Panc1 (cell line): ENCODE measurements at regions not wholly inside any gene's neighbourhood (a gene's known extent, or its start where the extent isn't known, plus 50 kb on each side); places are given as distances from the start of the nearest gene placed in this dataset.

Experiments
- ATAC-seq: fragments of 200-7000 bp; cut with Tn5 transposase; 2 replicates; pipeline ENCODE4 v1.9.1; 2020; ENCODE audit warnings: mild to moderate bottlenecking, moderate library complexity
- BruUV-seq: library from RNA; stranded (reverse); fragments of 400-500 nt; replicated peaks from 2 replicates; lab custom pipeline; 2021; lab: Mats Ljungman, UMichigan
- CTCF ChIA-PET: fragments of 300-600 bp; sonication (Branson Sonifier 250); formaldehyde crosslinking; loops from one replicate; lab custom pipeline; 2022; ENCODE audit warnings: antibody characterized with exemption; lab: Charles Lee
- POLR2A ChIA-PET: fragments of 300-600 bp; sonication (Branson Sonifier 250); formaldehyde crosslinking; loops from one replicate; lab custom pipeline; 2022; ENCODE audit warnings: antibody characterized with exemption; lab: Charles Lee
- DNase-seq: peaks from one replicate; pipeline ENCODE4 v3.0.0-alpha.2; 2010; ENCODE audit warnings: low read depth, low spot score
- H3K27ac ChIP-seq: 2 replicates; pipeline ENCODE4 v1.5.1; 2011; ENCODE audit warnings: mild to moderate bottlenecking, low read length, inconsistent platforms
- H3K27me3 ChIP-seq: fragments of 200-500 bp; sonication (Bioruptor generic); 2 replicates; pipeline ENCODE4 v1.6.0; 2014; ENCODE audit warnings: low read length, inconsistent platforms; ENCODE audit not compliant: control insufficient read depth, insufficient read depth
- H3K36me3 ChIP-seq: fragments of 200-500 bp; sonication (Bioruptor generic); 2 replicates; pipeline ENCODE4 v1.5.1; 2014; ENCODE audit warnings: inconsistent platforms, mild to moderate bottlenecking, low read length, moderate library complexity; ENCODE audit not compliant: control insufficient read depth, insufficient read depth
- H3K4me1 ChIP-seq: 2 replicates; pipeline ENCODE4 v1.5.1; 2011; ENCODE audit warnings: inconsistent platforms, mild to moderate bottlenecking, low read length, moderate library complexity; ENCODE audit not compliant: control insufficient read depth, insufficient read depth
- H3K4me3 ChIP-seq, 2 experiments: 2 replicates each; pipeline ENCODE4 v1.5.1; 2011 to 2012; ENCODE audit warnings: low read depth in 2 of 2, low read length in 2 of 2, mild to moderate bottlenecking in 2 of 2, inconsistent platforms in 1 of 2, moderate library complexity in 1 of 2
- H3K9me3 ChIP-seq: fragments of 200-500 bp; sonication (Bioruptor generic); 2 replicates; pipeline ENCODE4 v1.5.1; 2014; ENCODE audit warnings: low read depth, mild to moderate bottlenecking, inconsistent platforms, low read length, moderate library complexity; ENCODE audit not compliant: control insufficient read depth, insufficient read depth
- POLR2AphosphoS5 ChIP-seq: IDR thresholded peaks from 2 replicates; pipeline ENCODE4 v1.6.1; 2012; ENCODE audit warnings: mild to moderate bottlenecking, low read depth, low read length, moderate library complexity
- SIN3A ChIP-seq: IDR thresholded peaks from 2 replicates; pipeline ENCODE4 v1.6.1; 2012; ENCODE audit warnings: low read depth, mild to moderate bottlenecking, low read length, moderate library complexity, borderline replicate concordance; ENCODE audit not compliant: insufficient read depth
- TCF7L2 ChIP-seq: IDR thresholded peaks from 2 replicates; pipeline ENCODE4 v1.6.1; 2011; ENCODE audit warnings: mild to moderate bottlenecking, low read depth, low read length, inconsistent platforms
- in situ Hi-C: cut with HindIII; loops from 2 replicates; pipeline ENCODE4 v1.10.0; 2016; ENCODE audit warnings: low sequenced_read_pairs, low pct_unique_long_range_greater_than_20kb
- intact Hi-C: fragments of 100-400 bp; cut with micrococcal nuclease; formaldehyde crosslinking; loops from one replicate; pipeline ENCODE4 v1.10.0; 2022; ENCODE audit not compliant: unreplicated experiment
- TF ChIP-seq, protein P1 (sequence below): fragments of 450-650 bp; IDR thresholded peaks from 2 replicates; pipeline ENCODE4 v1.5.1; 2017; ENCODE audit warnings: mild to moderate bottlenecking
- TF ChIP-seq, protein P2 (sequence below), 2 experiments: IDR thresholded peaks; 2 replicates each; pipeline ENCODE4 v1.6.1; 2011 to 2012; ENCODE audit warnings: low read depth in 2 of 2, control low read depth in 1 of 2, low read length in 1 of 2, mild to moderate bottlenecking in 1 of 2, moderate library complexity in 1 of 2; ENCODE audit not compliant: insufficient read depth in 1 of 2

DNA sequence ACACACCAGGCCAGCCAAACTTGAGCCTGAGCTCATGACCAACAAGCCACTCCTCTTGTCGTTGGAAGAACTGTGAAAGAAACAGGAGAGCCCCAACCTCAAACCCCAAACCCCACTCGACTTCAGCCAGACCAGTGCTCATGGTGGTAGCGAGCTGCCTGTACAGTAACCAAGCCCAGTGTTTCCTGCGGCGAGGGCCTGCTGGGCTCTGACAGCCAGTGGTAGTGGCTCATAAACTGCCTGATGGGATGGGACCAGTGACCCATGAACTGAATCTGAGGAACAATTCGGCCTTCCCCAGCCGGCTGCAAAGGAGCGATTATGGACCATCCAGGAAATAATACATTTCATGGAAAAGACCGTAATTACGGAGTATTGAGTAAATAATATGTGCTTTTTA, 191.9 kb downstream of the RPS24 start:
- POLR2A ChIA-PET = no interaction called here
- in situ Hi-C loops = no loop called here

DNA sequence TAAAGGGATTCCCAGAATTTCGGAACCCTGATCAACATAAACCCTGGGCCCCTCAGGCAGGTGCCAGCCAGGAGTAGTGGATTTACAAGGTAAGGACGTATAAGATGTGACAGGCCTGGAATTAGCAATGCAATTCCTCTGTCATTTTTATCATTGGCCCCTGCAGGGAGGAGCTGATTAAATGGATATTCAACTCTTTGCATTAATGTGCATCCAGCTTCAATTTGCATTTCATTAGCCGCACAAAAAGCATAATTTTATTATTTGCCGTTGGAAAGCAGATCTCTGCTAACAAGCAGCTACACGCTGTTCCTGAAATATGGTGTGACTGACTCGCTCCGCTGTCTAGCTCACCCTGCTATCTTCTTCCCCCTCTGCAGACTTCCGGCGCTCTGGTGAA, 195.8 kb downstream of the RPS24 start:
- ATAC-seq (no peak), DNase-seq (no peak)
- in situ Hi-C loops (no loop called here), intact Hi-C loops (loop anchor here (10.0 kb wide), 1 partner anchor 295 kb away; no protein-coding TSS in a partner anchor)
- no peaks in the 10 kb centered on the region for H3K36me3 ChIP-seq
- no peaks in the 10 kb centered on the region for H3K4me1 ChIP-seq
- H3K27me3 ChIP-seq = no peaks in the 10 kb centered on the region; the same call in 1 of the 2 replicates
- no peak for TF ChIP-seq POLR2AphosphoS5
- TF ChIP-seq TCF7L2 = no peak
- TF ChIP-seq SIN3A = no peak
- TF ChIP-seq, protein P1, sequence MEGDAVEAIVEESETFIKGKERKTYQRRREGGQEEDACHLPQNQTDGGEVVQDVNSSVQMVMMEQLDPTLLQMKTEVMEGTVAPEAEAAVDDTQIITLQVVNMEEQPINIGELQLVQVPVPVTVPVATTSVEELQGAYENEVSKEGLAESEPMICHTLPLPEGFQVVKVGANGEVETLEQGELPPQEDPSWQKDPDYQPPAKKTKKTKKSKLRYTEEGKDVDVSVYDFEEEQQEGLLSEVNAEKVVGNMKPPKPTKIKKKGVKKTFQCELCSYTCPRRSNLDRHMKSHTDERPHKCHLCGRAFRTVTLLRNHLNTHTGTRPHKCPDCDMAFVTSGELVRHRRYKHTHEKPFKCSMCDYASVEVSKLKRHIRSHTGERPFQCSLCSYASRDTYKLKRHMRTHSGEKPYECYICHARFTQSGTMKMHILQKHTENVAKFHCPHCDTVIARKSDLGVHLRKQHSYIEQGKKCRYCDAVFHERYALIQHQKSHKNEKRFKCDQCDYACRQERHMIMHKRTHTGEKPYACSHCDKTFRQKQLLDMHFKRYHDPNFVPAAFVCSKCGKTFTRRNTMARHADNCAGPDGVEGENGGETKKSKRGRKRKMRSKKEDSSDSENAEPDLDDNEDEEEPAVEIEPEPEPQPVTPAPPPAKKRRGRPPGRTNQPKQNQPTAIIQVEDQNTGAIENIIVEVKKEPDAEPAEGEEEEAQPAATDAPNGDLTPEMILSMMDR = no peak
- TF ChIP-seq, protein P2, sequence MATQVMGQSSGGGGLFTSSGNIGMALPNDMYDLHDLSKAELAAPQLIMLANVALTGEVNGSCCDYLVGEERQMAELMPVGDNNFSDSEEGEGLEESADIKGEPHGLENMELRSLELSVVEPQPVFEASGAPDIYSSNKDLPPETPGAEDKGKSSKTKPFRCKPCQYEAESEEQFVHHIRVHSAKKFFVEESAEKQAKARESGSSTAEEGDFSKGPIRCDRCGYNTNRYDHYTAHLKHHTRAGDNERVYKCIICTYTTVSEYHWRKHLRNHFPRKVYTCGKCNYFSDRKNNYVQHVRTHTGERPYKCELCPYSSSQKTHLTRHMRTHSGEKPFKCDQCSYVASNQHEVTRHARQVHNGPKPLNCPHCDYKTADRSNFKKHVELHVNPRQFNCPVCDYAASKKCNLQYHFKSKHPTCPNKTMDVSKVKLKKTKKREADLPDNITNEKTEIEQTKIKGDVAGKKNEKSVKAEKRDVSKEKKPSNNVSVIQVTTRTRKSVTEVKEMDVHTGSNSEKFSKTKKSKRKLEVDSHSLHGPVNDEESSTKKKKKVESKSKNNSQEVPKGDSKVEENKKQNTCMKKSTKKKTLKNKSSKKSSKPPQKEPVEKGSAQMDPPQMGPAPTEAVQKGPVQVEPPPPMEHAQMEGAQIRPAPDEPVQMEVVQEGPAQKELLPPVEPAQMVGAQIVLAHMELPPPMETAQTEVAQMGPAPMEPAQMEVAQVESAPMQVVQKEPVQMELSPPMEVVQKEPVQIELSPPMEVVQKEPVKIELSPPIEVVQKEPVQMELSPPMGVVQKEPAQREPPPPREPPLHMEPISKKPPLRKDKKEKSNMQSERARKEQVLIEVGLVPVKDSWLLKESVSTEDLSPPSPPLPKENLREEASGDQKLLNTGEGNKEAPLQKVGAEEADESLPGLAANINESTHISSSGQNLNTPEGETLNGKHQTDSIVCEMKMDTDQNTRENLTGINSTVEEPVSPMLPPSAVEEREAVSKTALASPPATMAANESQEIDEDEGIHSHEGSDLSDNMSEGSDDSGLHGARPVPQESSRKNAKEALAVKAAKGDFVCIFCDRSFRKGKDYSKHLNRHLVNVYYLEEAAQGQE (IDR thresholded peaks at IDR 0.05; ENCODE audit: insufficient read depth in 1 of 2, low read depth in 2 of 2, low read length in 1 of 2) = no peak
- H3K9me3 ChIP-seq = no peaks in the 10 kb centered on the region
- no TSS peak for BruUV-seq
- CTCF ChIA-PET = no interaction called here
- no peak overlapping the region for H3K4me3 ChIP-seq
- H3K27ac ChIP-seq = no peak overlapping the region
- POLR2A ChIA-PET = no interaction called here

More for the DNA sequence above, 191.9 kb downstream of the RPS24 start:
- intact Hi-C loops = loop anchor here (10.0 kb wide), 1 partner anchor 299 kb away; no protein-coding TSS in a partner anchor
- ATAC-seq (no peak), DNase-seq (no peak)
- CTCF ChIA-PET = no interaction called here
- TF ChIP-seq SIN3A = no peak
- no peak for TF ChIP-seq POLR2AphosphoS5
- Histone ChIP-seq H3K27ac (no peak overlapping the region), H3K4me3 (no peak overlapping the region), H3K9me3 (no peaks in the 10 kb centered on the region), H3K36me3 (no peaks in the 10 kb centered on the region), H3K4me1 (no peaks in the 10 kb centered on the region), H3K27me3 (no peaks in the 10 kb centered on the region; the same call in 1 of the 2 replicates)
- BruUV-seq = no TSS peak

DNA sequence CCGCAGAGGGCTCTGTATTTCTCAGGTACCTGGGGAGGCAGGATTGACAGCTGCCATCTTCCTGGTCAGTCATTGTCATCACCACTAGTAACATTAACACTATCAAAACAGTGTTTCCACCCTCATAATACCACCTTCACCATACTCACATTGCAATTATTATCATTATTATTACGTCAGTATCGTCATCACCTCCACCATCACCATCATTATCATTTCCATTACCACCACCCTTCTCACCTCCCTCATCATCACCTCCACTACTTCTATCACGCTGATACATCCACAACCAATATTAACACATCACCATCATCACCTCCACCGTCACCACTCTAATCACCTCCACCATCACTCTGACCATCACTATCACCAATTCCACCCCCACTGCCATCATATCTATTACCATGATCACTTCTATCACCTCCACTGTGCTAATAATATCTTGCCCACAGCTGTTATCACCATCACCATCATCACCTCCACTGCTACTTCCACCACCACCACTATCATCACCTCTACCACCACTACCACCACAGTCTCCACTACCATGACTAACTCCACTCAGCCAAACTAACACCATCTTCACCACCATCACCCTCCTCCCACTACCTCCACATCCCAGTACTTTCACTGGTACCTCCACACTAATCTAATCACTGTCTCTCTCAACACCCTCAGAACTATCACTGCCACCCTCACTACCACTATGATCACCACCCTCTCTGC, 196.4 kb downstream of the RPS24 start:
- BruUV-seq = no TSS peak

More for the DNA sequence above, 196.4 kb downstream of the RPS24 start:
- Histone ChIP-seq H3K27me3 (no peaks in the 10 kb centered on the region; the same call in 1 of the 2 replicates), H3K4me3 (no peak overlapping the region), H3K36me3 (no peaks in the 10 kb centered on the region), H3K4me1 (no peaks in the 10 kb centered on the region), H3K9me3 (no peaks in the 10 kb centered on the region), H3K27ac (no peak overlapping the region)
- no peak for DNase-seq
- intact Hi-C loops (loop anchor here (10.0 kb wide), 1 partner anchor 295 kb away; no protein-coding TSS in a partner anchor), in situ Hi-C loops (no loop called here)
- CTCF ChIA-PET = no interaction called here
- ATAC-seq = no peak
- POLR2A ChIA-PET = no interaction called here
- TF ChIP-seq, protein P2 (IDR thresholded peaks at IDR 0.05; ENCODE audit: insufficient read depth in 1 of 2, low read depth in 2 of 2, low read length in 1 of 2) = no peak
- no peak for TF ChIP-seq SIN3A
- TF ChIP-seq, protein P1 = no peak
- no peak for TF ChIP-seq TCF7L2
- no peak for TF ChIP-seq POLR2AphosphoS5
